Right lobe of liver (tissue), 4 donors: ENCODE measurements at regions not wholly inside any gene's neighbourhood (a gene's known extent, or its start where the extent isn't known, plus 50 kb on each side); places are given as distances from the start of the nearest gene placed in this dataset.

Experiments
- CTCF ChIP-seq, 4 donors: fragments of 200-600 bp in 3 of 4; fragments of 450-650 bp in 1 of 4; IDR thresholded peaks; one replicate each; pipeline versions ENCODE4 v1.5.1 to v1.8.0; 2016 to 2022; ENCODE audit warnings: antibody characterized with exemption in 4 of 4, mild to moderate bottlenecking in 2 of 4
- POLR2A ChIP-seq: fragments of 450-650 bp; IDR thresholded peaks from one replicate; pipeline ENCODE4 v1.6.1; 2017; ENCODE audit warnings: antibody characterized with exemption, mild to moderate bottlenecking
- donor health status: DM: no; HTN: no; CAD: no.
- donor health status: DM: no; HTN: no; CAD: no.
- donor health status: DM: no; HTN: yes; CAD: no.

- TF ChIP-seq CTCF (IDR thresholded peaks at IDR 0.05) (no peak), POLR2A (no peak)
Observed at GRCh38 chr3:68004091-68004490, 349.7 kb upstream of the SUCLG2 start.
